OCI-LY7 (cell line): ENCODE measurements at regions not wholly inside any gene's neighbourhood (a gene's known extent, or its start where the extent isn't known, plus 50 kb on each side); places are given as distances from the start of the nearest gene placed in this dataset.

Experiments
- BruUV-seq: library from RNA; stranded (reverse); fragments of 400-500 nt; replicated peaks from 2 replicates; lab custom pipeline; 2021; lab: Mats Ljungman, UMichigan
- CTCF ChIA-PET: fragments of 300-600 bp; sonication (Branson Sonifier 250); formaldehyde crosslinking; loops from one replicate; lab custom pipeline; 2022; ENCODE audit warnings: antibody characterized with exemption; ENCODE audit not compliant: unreplicated experiment; lab: Charles Lee
- POLR2A ChIA-PET: fragments of 300-600 bp; sonication (Branson Sonifier 250); formaldehyde crosslinking; loops from one replicate; lab custom pipeline; 2022; ENCODE audit warnings: antibody characterized with exemption; lab: Charles Lee
- DNase-seq: peaks from one replicate; pipeline ENCODE4 v3.0.0-alpha.2; 2015; ENCODE audit warnings: low spot score
- H2AFZ ChIP-seq: fragments of 200-600 bp; sonication (generic), shearing (Covaris generic); 2 replicates; pipeline ENCODE4 v1.6.1; 2014; ENCODE audit warnings: mild to moderate bottlenecking, antibody characterized with exemption, low read length, moderate library complexity
- H3K27ac ChIP-seq: fragments of 200-600 bp; sonication (generic); 2 replicates; pipeline ENCODE4 v1.5.1; 2014; ENCODE audit warnings: mixed run types, low read depth, mild to moderate bottlenecking, moderate library complexity, low read length, inconsistent platforms; ENCODE audit not compliant: poor library complexity, severe bottlenecking
- H3K36me3 ChIP-seq: fragments of 200-600 bp; sonication (generic); 2 replicates; pipeline ENCODE4 v1.6.1; 2014; ENCODE audit warnings: mild to moderate bottlenecking, antibody characterized with exemption, low read length, moderate library complexity, mixed read lengths; ENCODE audit not compliant: insufficient read depth
- H3K4me1 ChIP-seq: fragments of 200-600 bp; sonication (generic); 2 replicates; pipeline ENCODE4 v1.5.1; 2014; ENCODE audit warnings: mild to moderate bottlenecking, low read length; ENCODE audit not compliant: insufficient read depth, poor library complexity, severe bottlenecking
- H3K4me2 ChIP-seq: fragments of 200-600 bp; sonication (generic); 2 replicates; pipeline ENCODE4 v1.6.1; 2014; ENCODE audit warnings: mild to moderate bottlenecking, low read length
- H3K4me3 ChIP-seq: fragments of 200-600 bp; sonication (generic); 2 replicates; pipeline ENCODE4 v1.5.1; 2014; ENCODE audit warnings: mild to moderate bottlenecking, low read depth, low read length; ENCODE audit not compliant: poor library complexity, severe bottlenecking
- H3K79me2 ChIP-seq: fragments of 200-600 bp; sonication (generic); 2 replicates; pipeline ENCODE4 v1.6.1; 2016; ENCODE audit warnings: low read depth, mild to moderate bottlenecking, low read length, moderate library complexity, mixed read lengths; ENCODE audit not compliant: insufficient read depth
- H3K9me2 ChIP-seq: fragments of 200-600 bp; sonication (generic); 2 replicates; pipeline ENCODE4 v1.6.1; 2016; ENCODE audit warnings: mild to moderate bottlenecking, low read length, mixed read lengths; ENCODE audit not compliant: insufficient read depth
- H3K9me3 ChIP-seq: fragments of 200-600 bp; sonication (generic); 2 replicates; pipeline ENCODE4 v1.6.1; 2014; ENCODE audit warnings: mild to moderate bottlenecking, mixed run types, low read length, mixed read lengths
- H4K20me1 ChIP-seq: fragments of 200-600 bp; sonication (generic); 2 replicates; pipeline ENCODE4 v1.6.1; 2014; ENCODE audit warnings: mild to moderate bottlenecking, antibody characterized with exemption, low read length, moderate library complexity, mixed read lengths; ENCODE audit not compliant: insufficient read depth
- EZH2phosphoT487 ChIP-seq: fragments of 200-600 bp; sonication (generic); IDR thresholded peaks from 2 replicates; pipeline ENCODE4 v1.6.1; 2018; ENCODE audit warnings: low read depth, borderline replicate concordance, mild to moderate bottlenecking, mixed run types, antibody characterized with exemption, low read length, moderate library complexity, mixed read lengths
- intact Hi-C: fragments of 100-400 bp; cut with micrococcal nuclease; formaldehyde crosslinking; loops from one replicate; pipeline ENCODE4 v1.10.0; 2022; ENCODE audit not compliant: unreplicated experiment
- TF ChIP-seq, protein P1 (sequence below): fragments of 200-600 bp; sonication (generic); conservative IDR thresholded peaks from 2 replicates; pipeline ENCODE4 v1.5.1; 2014; ENCODE audit warnings: mild to moderate bottlenecking, antibody characterized with exemption, low read length, moderate library complexity, mixed read lengths

DNA sequence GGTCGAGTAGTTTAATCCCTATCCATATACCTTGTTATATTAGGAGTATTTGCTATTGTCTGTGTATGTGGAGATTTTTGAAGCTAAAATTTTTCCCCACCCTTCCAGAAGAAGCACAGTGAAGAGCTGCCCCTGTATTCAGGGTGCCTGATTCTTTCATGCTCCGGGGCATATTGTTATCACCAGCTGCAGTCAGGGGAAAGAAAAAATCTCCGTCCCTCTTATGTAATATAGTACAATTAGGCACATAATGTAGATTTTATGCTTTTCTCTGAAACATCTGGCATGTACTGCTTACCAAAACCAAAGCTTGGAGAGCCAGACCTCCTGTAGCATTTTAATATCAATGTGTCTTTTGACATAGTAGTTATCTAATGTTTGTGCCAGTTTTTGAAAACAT lies 214.9 kb upstream of the EDNRB start:
- H3K27ac ChIP-seq, result no peak overlapping the region
- H3K4me1 ChIP-seq, result no peaks in the 10 kb centered on the region
- no peak overlapping the region for H3K4me3 ChIP-seq
- H4K20me1 ChIP-seq, result no peaks in the 10 kb centered on the region
- no peaks in the 10 kb centered on the region for H3K9me3 ChIP-seq
- intact Hi-C loops, result loop anchor here (10.0 kb wide), 1 partner anchor 1411 kb away; no protein-coding TSS in a partner anchor
- H3K79me2 ChIP-seq, result no peaks in the 10 kb centered on the region
- BruUV-seq, result no TSS peak
- H3K36me3 ChIP-seq, result no peaks in the 10 kb centered on the region
- no peaks in the 10 kb centered on the region for H3K9me2 ChIP-seq
- ChIA-PET CTCF (no interaction called here), POLR2A (no interaction called here)
- H2AFZ ChIP-seq, result no peak overlapping the region
- no peak overlapping the region for H3K4me2 ChIP-seq
- no peak for TF ChIP-seq EZH2phosphoT487
- TF ChIP-seq, protein P1, sequence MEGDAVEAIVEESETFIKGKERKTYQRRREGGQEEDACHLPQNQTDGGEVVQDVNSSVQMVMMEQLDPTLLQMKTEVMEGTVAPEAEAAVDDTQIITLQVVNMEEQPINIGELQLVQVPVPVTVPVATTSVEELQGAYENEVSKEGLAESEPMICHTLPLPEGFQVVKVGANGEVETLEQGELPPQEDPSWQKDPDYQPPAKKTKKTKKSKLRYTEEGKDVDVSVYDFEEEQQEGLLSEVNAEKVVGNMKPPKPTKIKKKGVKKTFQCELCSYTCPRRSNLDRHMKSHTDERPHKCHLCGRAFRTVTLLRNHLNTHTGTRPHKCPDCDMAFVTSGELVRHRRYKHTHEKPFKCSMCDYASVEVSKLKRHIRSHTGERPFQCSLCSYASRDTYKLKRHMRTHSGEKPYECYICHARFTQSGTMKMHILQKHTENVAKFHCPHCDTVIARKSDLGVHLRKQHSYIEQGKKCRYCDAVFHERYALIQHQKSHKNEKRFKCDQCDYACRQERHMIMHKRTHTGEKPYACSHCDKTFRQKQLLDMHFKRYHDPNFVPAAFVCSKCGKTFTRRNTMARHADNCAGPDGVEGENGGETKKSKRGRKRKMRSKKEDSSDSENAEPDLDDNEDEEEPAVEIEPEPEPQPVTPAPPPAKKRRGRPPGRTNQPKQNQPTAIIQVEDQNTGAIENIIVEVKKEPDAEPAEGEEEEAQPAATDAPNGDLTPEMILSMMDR, result no peak
- DNase-seq, result no peak

DNA sequence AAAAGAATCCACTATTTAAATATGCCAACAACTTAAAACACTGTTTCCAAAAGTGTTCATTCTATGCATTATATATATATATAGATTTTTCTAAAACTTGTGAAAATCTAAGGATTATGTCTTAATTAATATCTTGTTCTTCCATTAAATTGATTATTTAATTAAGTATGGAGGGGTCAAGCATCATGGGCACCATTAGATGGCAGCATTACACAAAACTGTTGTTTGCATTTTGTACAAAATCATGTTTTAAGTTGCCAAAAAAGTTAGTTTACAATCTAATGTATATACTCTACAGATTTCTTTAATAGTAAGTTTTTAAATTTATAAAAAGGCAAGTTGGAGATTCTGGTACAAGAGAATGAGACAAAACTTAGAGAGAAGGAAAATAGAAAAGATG lies 213.2 kb upstream of the EDNRB start:
- H3K36me3 ChIP-seq, result no peaks in the 10 kb centered on the region
- DNase-seq, result no peak
- POLR2A ChIA-PET, result interaction anchor here (1.0 kb wide), 1 partner anchor 108 kb away, joined by 4 read pairs; no protein-coding TSS in a partner anchor
- no peak overlapping the region for H2AFZ ChIP-seq
- CTCF ChIA-PET, result no interaction called here
- H3K79me2 ChIP-seq, result no peaks in the 10 kb centered on the region
- no peak overlapping the region for H3K4me2 ChIP-seq
- no TSS peak for BruUV-seq
- H3K9me3 ChIP-seq, result no peaks in the 10 kb centered on the region
- H3K4me1 ChIP-seq, result no peaks in the 10 kb centered on the region
- H4K20me1 ChIP-seq, result no peaks in the 10 kb centered on the region
- H3K9me2 ChIP-seq, result no peaks in the 10 kb centered on the region
- H3K27ac ChIP-seq, result no peak overlapping the region
- no peak overlapping the region for H3K4me3 ChIP-seq
- intact Hi-C loops, result loop anchor here (10.0 kb wide), 1 partner anchor 1413 kb away; no protein-coding TSS in a partner anchor
- TF ChIP-seq EZH2phosphoT487, result no peak
- TF ChIP-seq, protein P1, result peak; percentile 73

DNA sequence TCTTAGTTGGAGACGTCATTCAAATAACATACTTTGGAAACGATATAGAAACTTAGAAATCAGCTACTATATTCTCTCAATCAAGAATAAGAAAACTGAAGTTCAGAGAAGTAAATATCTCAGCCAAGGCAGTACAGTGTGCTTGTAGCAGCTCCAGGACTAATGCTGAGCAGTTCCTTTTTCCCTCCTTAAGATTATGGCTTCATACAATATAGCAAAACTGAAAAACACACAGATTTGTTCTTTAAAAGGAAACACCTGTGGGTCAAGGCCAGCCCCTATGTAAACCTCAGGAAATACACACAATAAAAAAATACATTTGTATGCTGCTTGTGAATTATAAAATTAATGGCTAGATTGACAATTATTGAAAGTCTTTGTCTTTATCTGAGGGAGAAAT lies 212.7 kb upstream of the EDNRB start:
- H3K4me1 ChIP-seq, result no peaks in the 10 kb centered on the region
- ChIA-PET CTCF (no interaction called here), POLR2A (interaction anchor here (0.6 to 1.5 kb wide), 3 partner anchors 109 to 1398 kb away, joined by 3 to 4 read pairs (median 4); no protein-coding TSS in a partner anchor)
- intact Hi-C loops, result loop anchor here (10.0 kb wide), 1 partner anchor 1413 kb away; no protein-coding TSS in a partner anchor
- no peaks in the 10 kb centered on the region for H3K36me3 ChIP-seq
- no peak overlapping the region for H2AFZ ChIP-seq
- no peak overlapping the region for H3K4me3 ChIP-seq
- no peak overlapping the region for H3K4me2 ChIP-seq
- no peaks in the 10 kb centered on the region for H3K9me2 ChIP-seq
- no peaks in the 10 kb centered on the region for H4K20me1 ChIP-seq
- H3K27ac ChIP-seq, result no peak overlapping the region
- no peak for TF ChIP-seq EZH2phosphoT487
- TF ChIP-seq, protein P1, result no peak
- no peak for DNase-seq
- BruUV-seq, result no TSS peak
- no peaks in the 10 kb centered on the region for H3K79me2 ChIP-seq
- no peaks in the 10 kb centered on the region for H3K9me3 ChIP-seq
